Caco-2 (cell line): ENCODE measurements at regions not wholly inside any gene's neighbourhood (a gene's known extent, or its start where the extent isn't known, plus 50 kb on each side); places are given as distances from the start of the nearest gene placed in this dataset.
"Not testable (repeated sequence)": the region's sequence is repeated elsewhere in the genome, so short reads cannot be mapped to it uniquely, and the experiment has no call there.

ENCODE experiments used
- BruUV-seq: library from RNA; stranded (reverse); fragments of 400-500 nt; replicated peaks from 2 replicates; lab custom pipeline; 2021; lab: Mats Ljungman, UMichigan
- CTCF ChIA-PET: fragments of 300-600 bp; sonication (Branson Sonifier 250); formaldehyde crosslinking; loops from one replicate; lab custom pipeline; 2022; ENCODE audit warnings: antibody characterized with exemption; lab: Charles Lee
- POLR2A ChIA-PET: fragments of 300-600 bp; sonication (Branson Sonifier 250); formaldehyde crosslinking; loops from one replicate; lab custom pipeline; 2022; ENCODE audit warnings: antibody characterized with exemption; lab: Charles Lee
- DNase-seq, 2 experiments: peaks; one replicate each; pipeline versions ENCODE4 v3.0.0 to v3.0.0-alpha.2; 2020 to 2022
- H3K27me3 ChIP-seq: replicated peaks from 2 replicates; pipeline ENCODE4 v1.6.0; 2011; ENCODE audit warnings: low read length; ENCODE audit not compliant: control insufficient read depth, insufficient read depth
- H3K36me3 ChIP-seq: 2 replicates; pipeline ENCODE4 v1.5.1; 2011; ENCODE audit warnings: low read length; ENCODE audit not compliant: control insufficient read depth, insufficient read depth
- H3K4me1 ChIP-seq: fragments of 250-450 bp; sonication (Bioruptor Pico); 2 replicates; pipeline ENCODE4 v1.5.1; 2020; ENCODE audit warnings: mild to moderate bottlenecking
- H3K4me3 ChIP-seq: 2 replicates; pipeline ENCODE4 v1.5.1; 2011; ENCODE audit warnings: low read depth, mild to moderate bottlenecking, control low read depth, low read length
- H3K9me3 ChIP-seq: fragments of 250-450 bp; sonication (Bioruptor Pico); 2 replicates; pipeline ENCODE4 v1.5.1; 2020; ENCODE audit warnings: mild to moderate bottlenecking, moderate library complexity
- H3K27ac Mint-ChIP-seq: one replicate; pipeline ENCODE4 v1.8.0; 2022; ENCODE audit warnings: mixed read lengths; ENCODE audit not compliant: unreplicated experiment
- H3K27me3 Mint-ChIP-seq: one replicate; pipeline ENCODE4 v1.8.0; 2022; ENCODE audit warnings: mixed read lengths; ENCODE audit not compliant: insufficient read depth, unreplicated experiment
- H3K36me3 Mint-ChIP-seq: one replicate; pipeline ENCODE4 v1.8.0; 2022; ENCODE audit warnings: mild to moderate bottlenecking, mixed read lengths; ENCODE audit not compliant: insufficient read depth, unreplicated experiment
- H3K4me1 Mint-ChIP-seq: one replicate; pipeline ENCODE4 v1.8.0; 2022; ENCODE audit warnings: low read depth, mixed read lengths; ENCODE audit not compliant: unreplicated experiment
- H3K4me3 Mint-ChIP-seq: one replicate; pipeline ENCODE4 v1.8.0; 2022; ENCODE audit warnings: mild to moderate bottlenecking, moderate library complexity, mixed read lengths; ENCODE audit not compliant: unreplicated experiment
- H3K9me3 Mint-ChIP-seq: one replicate; pipeline ENCODE4 v1.8.0; 2022; ENCODE audit warnings: mixed read lengths; ENCODE audit not compliant: unreplicated experiment
- CTCF ChIP-seq, 2 experiments: fragments of 200-600 bp in 1 of 2; IDR thresholded peaks; 1 replicate in 1 of 2; 2 replicates in 1 of 2; pipeline versions ENCODE4 v1.5.1 to v1.8.0; 2011 to 2022; ENCODE audit warnings: antibody characterized with exemption in 1 of 2, control low read depth in 1 of 2, inconsistent platforms in 1 of 2, low read depth in 1 of 2, low read length in 1 of 2, mild to moderate bottlenecking in 1 of 2, moderate library complexity in 1 of 2; ENCODE audit not compliant: insufficient read depth in 1 of 2, severe bottlenecking in 1 of 2, unreplicated experiment in 1 of 2
- intact Hi-C: fragments of 100-400 bp; cut with micrococcal nuclease; formaldehyde crosslinking; loops from one replicate; pipeline ENCODE4 v1.10.0; 2022; ENCODE audit not compliant: unreplicated experiment

- DNase-seq = no peak
- Histone ChIP-seq H3K4me3 (no peak overlapping the region), H3K9me3 (no peaks in the 10 kb centered on the region; the same call in 1 of the 2 replicates), H3K4me1 (no peaks in the 10 kb centered on the region), H3K36me3 (no peaks in the 10 kb centered on the region), H3K27me3 (peaks cover 4% of the 10 kb centered on the region; the same call in 1 of the 2 replicates)
- H3K27ac Mint-ChIP-seq = no peak overlapping the region
- H3K4me1 Mint-ChIP-seq = no peaks in the 10 kb centered on the region
- H3K4me3 Mint-ChIP-seq = no peak overlapping the region
- TF ChIP-seq CTCF (IDR thresholded peaks at IDR 0.05; ENCODE audit: insufficient read depth in 1 of 2, low read depth in 1 of 2, low read length in 1 of 2, severe bottlenecking in 1 of 2, unreplicated experiment in 1 of 2) = no peak
- no TSS peak for BruUV-seq
- POLR2A ChIA-PET = no interaction called here
- H3K9me3 Mint-ChIP-seq = no peaks in the 10 kb centered on the region
- CTCF ChIA-PET = no interaction called here
- H3K27me3 Mint-ChIP-seq = peaks cover 36% of the 10 kb centered on the region
- no peaks in the 10 kb centered on the region for H3K36me3 Mint-ChIP-seq
- intact Hi-C loops = no loop called here
Measured at GRCh38 chr17:51365090-51365489, 104.7 kb downstream of the UTP18 start.

- no peak for DNase-seq
- Mint-ChIP-seq H3K4me1 (no peaks in the 10 kb centered on the region), H3K36me3 (no peaks in the 10 kb centered on the region), H3K27ac (no peak overlapping the region), H3K27me3 (peaks cover 33% of the 10 kb centered on the region), H3K9me3 (peaks cover 3% of the 10 kb centered on the region), H3K4me3 (no peak overlapping the region)
- no peaks in the 10 kb centered on the region for H3K36me3 ChIP-seq
- H3K27me3 ChIP-seq = peaks cover 4% of the 10 kb centered on the region; the same call in 1 of the 2 replicates
- H3K9me3 ChIP-seq = no peaks in the 10 kb centered on the region; the same call in 1 of the 2 replicates
- H3K4me1 ChIP-seq = no peaks in the 10 kb centered on the region
- ChIA-PET CTCF (no interaction called here), POLR2A (no interaction called here)
- no peak overlapping the region for H3K4me3 ChIP-seq
- no TSS peak for BruUV-seq
- TF ChIP-seq CTCF (IDR thresholded peaks at IDR 0.05; ENCODE audit: insufficient read depth in 1 of 2, low read depth in 1 of 2, low read length in 1 of 2, severe bottlenecking in 1 of 2, unreplicated experiment in 1 of 2) = no peak
- intact Hi-C loops = no loop called here
Measured at GRCh38 chr17:51366866-51367265, 106.5 kb downstream of the UTP18 start.

- BruUV-seq, H3K27ac Mint-ChIP-seq, H3K36me3 ChIP-seq, H3K27me3 ChIP-seq, H3K36me3 Mint-ChIP-seq, H3K4me3 ChIP-seq, DNase-seq, H3K4me1 Mint-ChIP-seq, POLR2A ChIA-PET, intact Hi-C loops, CTCF ChIA-PET, H3K4me3 Mint-ChIP-seq, H3K4me1 ChIP-seq, H3K9me3 ChIP-seq: not testable (repeated sequence)
- peaks cover 26% of the 10 kb centered on the region for H3K27me3 Mint-ChIP-seq
- peaks cover 11% of the 10 kb centered on the region for H3K9me3 Mint-ChIP-seq
Measured at GRCh38 chr17:51367836-51368235, 107.5 kb downstream of the UTP18 start.
